ENCODE measurements at regions not wholly inside any gene's neighbourhood (a gene's known extent, or its start where the extent isn't known, plus 50 kb on each side); places are given as distances from the start of the nearest gene placed in this dataset.

- Histone ChIP-seq H3K27me3 (replicated peaks) (no peaks in the 10 kb centered on the region), H3K27ac (no peak overlapping the region), H3K4me3 (ENCODE audit: low read depth, low read length) (no peak overlapping the region), H3K36me3 (replicated peaks) (no peaks in the 10 kb centered on the region)
- DNase-seq, result no peak
- in situ Hi-C loops (cut with HindIII; ENCODE audit: low pct_ligation_motif_present, low sequenced_read_pairs), result no loop called here
- no peak for TF ChIP-seq CTCF (IDR thresholded peaks at IDR 0.05; ENCODE audit: low read depth, low read length, missing control alignments)
Observed at GRCh38 chr1:118366286-118366685, 181.3 kb upstream of the SPAG17 start.

- in situ Hi-C loops (cut with HindIII; ENCODE audit: low pct_ligation_motif_present, low sequenced_read_pairs), result no loop called here
- DNase-seq, result no peak
- H3K27me3 ChIP-seq (replicated peaks), result no peaks in the 10 kb centered on the region
- no peaks in the 10 kb centered on the region for H3K36me3 ChIP-seq (replicated peaks)
- H3K4me3 ChIP-seq (ENCODE audit: low read depth, low read length), result no peak overlapping the region
- TF ChIP-seq CTCF (IDR thresholded peaks at IDR 0.05; ENCODE audit: low read depth, low read length, missing control alignments), result no peak
- H3K27ac ChIP-seq, result no peak overlapping the region
Observed at GRCh38 chr1:118364882-118365281, 179.9 kb upstream of the SPAG17 start.

GRCh38 chr1:118363396-118363795 is 178.4 kb upstream of the SPAG17 start:
- in situ Hi-C loops (cut with HindIII; ENCODE audit: low pct_ligation_motif_present, low sequenced_read_pairs), result no loop called here
- DNase-seq, result no peak
- Histone ChIP-seq H3K27ac (no peak overlapping the region), H3K27me3 (replicated peaks) (no peaks in the 10 kb centered on the region), H3K4me3 (ENCODE audit: low read depth, low read length) (no peak overlapping the region), H3K36me3 (replicated peaks) (no peaks in the 10 kb centered on the region)
- TF ChIP-seq CTCF (IDR thresholded peaks at IDR 0.05; ENCODE audit: low read depth, low read length, missing control alignments), result no peak

- H3K36me3 ChIP-seq (replicated peaks), result no peaks in the 10 kb centered on the region
- H3K4me3 ChIP-seq (ENCODE audit: low read depth, low read length), result no peak overlapping the region
- no peak for DNase-seq
- no peak overlapping the region for H3K27ac ChIP-seq
- TF ChIP-seq CTCF (IDR thresholded peaks at IDR 0.05; ENCODE audit: low read depth, low read length, missing control alignments), result no peak
- H3K27me3 ChIP-seq (replicated peaks), result no peaks in the 10 kb centered on the region
- in situ Hi-C loops (cut with HindIII; ENCODE audit: low pct_ligation_motif_present, low sequenced_read_pairs), result no loop called here
Observed at GRCh38 chr1:118360817-118361216, 175.8 kb upstream of the SPAG17 start.

- TF ChIP-seq CTCF (IDR thresholded peaks at IDR 0.05; ENCODE audit: low read depth, low read length, missing control alignments), result no peak
- in situ Hi-C loops (cut with HindIII; ENCODE audit: low pct_ligation_motif_present, low sequenced_read_pairs), result no loop called here
Observed at GRCh38 chr1:118346936-118347335, 161.9 kb upstream of the SPAG17 start.

More at GRCh38 chr1:118346936-118347335, 161.9 kb upstream of the SPAG17 start:
- no peak for DNase-seq
- no peaks in the 10 kb centered on the region for H3K36me3 ChIP-seq (replicated peaks)
- H3K4me3 ChIP-seq (ENCODE audit: low read depth, low read length), result no peak overlapping the region
- no peak overlapping the region for H3K27ac ChIP-seq
- H3K27me3 ChIP-seq (replicated peaks), result no peaks in the 10 kb centered on the region
